Transverse colon (tissue), 4 donors: ENCODE measurements at regions not wholly inside any gene's neighbourhood (a gene's known extent, or its start where the extent isn't known, plus 50 kb on each side); places are given as distances from the start of the nearest gene placed in this dataset.

Experiments used
- DNase-seq: peaks from one replicate; pipeline ENCODE4 v3.0.0-alpha.2; 2019
- H3K27ac ChIP-seq, 4 donors: fragments of 200-600 bp; sonication (generic); 2 replicates each; pipeline ENCODE4 v1.5.1; 2016 to 2018; ENCODE audit warnings: inconsistent platforms in 4 of 4
- H3K27me3 ChIP-seq: fragments of 200-600 bp; sonication (generic); 2 replicates; pipeline ENCODE4 v1.5.1; 2017; ENCODE audit warnings: inconsistent platforms
- H3K36me3 ChIP-seq, 4 donors: fragments of 200-600 bp; sonication (generic); 2 replicates each; pipeline ENCODE4 v1.5.1; 2017 to 2019; ENCODE audit warnings: inconsistent platforms in 4 of 4
- H3K4me1 ChIP-seq, 4 donors: fragments of 200-600 bp; sonication (generic); 2 replicates each; pipeline ENCODE4 v1.5.1; 2017 to 2020; ENCODE audit warnings: inconsistent platforms in 4 of 4
- H3K4me3 ChIP-seq, 4 donors: fragments of 200-600 bp; sonication (generic); 1 replicate in 1 of 4; 2 replicates in 3 of 4; pipeline versions ENCODE4 v1.5.1 to v1.6.1; 2017 to 2019; ENCODE audit warnings: inconsistent platforms in 4 of 4
- H3K9me3 ChIP-seq, 2 donors: fragments of 200-600 bp; sonication (generic); 2 replicates each; pipeline ENCODE4 v1.5.1; 2017 to 2019; ENCODE audit warnings: inconsistent platforms in 2 of 2
- EP300 ChIP-seq: sonication (generic); formaldehyde crosslinking; IDR thresholded peaks from one replicate; pipeline ENCODE4 v1.6.1; 2017; ENCODE audit warnings: antibody characterized with exemption, low read depth
- POLR2A ChIP-seq: fragments of 450-650 bp; IDR thresholded peaks from one replicate; pipeline ENCODE4 v1.6.1; 2016; ENCODE audit warnings: antibody characterized with exemption, mild to moderate bottlenecking, moderate library complexity
- POLR2AphosphoS5 ChIP-seq, 3 donors: sonication (generic); formaldehyde crosslinking; IDR thresholded peaks; one replicate each; pipeline ENCODE4 v1.6.1; 2016; ENCODE audit warnings: antibody characterized with exemption in 3 of 3
- WGBS, 2 donors: methylation state at CpG; one replicate each; pipeline ENCODE4 v1.1.5; 2018; ENCODE audit warnings: low coverage in 1 of 2; 5-methylcytosine and 5-hydroxymethylcytosine counted together
- in situ Hi-C, 4 donors: fragments of 200-750 bp; cut with MboI; loops; one replicate each; pipeline versions ENCODE4 v1.15.0 to v1.15.1; 2017; ENCODE audit warnings: low sequenced_read_pairs in 3 of 4, low pct_ligation_motif_present in 1 of 4, low pct_unique_long_range_greater_than_20kb in 1 of 4
- intact Hi-C: fragments of 100-400 bp; cut with DNase I; formaldehyde crosslinking; loops from one replicate; pipeline ENCODE4 v1.15.1; 2023; ENCODE audit warnings: low total_unique reads
- TF ChIP-seq, protein P1 (sequence below), 5 experiments: fragments of 200-600 bp in 3 of 5; fragments of 450-650 bp in 2 of 5; sonication (generic) in 3 of 5; IDR thresholded peaks; 1 replicate in 2 of 5; 2 replicates in 3 of 5; pipeline ENCODE4 v1.5.1; 2016 to 2017; ENCODE audit warnings: antibody characterized with exemption in 5 of 5, inconsistent platforms in 3 of 5, mild to moderate bottlenecking in 2 of 5, moderate library complexity in 1 of 5

DNA sequence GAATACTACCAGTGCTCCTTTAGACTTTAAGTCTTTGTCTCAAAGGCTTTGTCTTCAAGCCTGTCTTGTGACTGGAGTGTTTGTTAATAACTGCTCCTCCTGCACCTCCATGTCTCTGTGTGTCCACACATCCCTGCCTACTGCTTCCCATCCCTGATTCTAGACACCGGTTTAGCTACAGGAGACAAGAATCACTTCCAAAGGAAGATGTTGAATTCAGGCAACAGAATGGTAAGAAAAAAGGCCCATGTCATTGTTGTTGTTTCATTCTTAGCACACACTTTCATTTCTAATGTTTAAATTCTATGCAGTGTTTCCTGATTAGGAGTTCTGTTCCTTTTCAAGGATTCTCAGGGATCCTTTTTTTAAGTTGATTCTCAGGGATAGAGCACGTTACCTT, 293.6 kb upstream of the STXBP5 start:
- in situ Hi-C loops: no loop called here
- Histone ChIP-seq H3K4me1 (peaks cover 0 to 21% (median 7%) of the 10 kb centered on the region in 4 donors), H3K9me3 (no peaks in the 10 kb centered on the region), H3K27me3 (no peaks in the 10 kb centered on the region), H3K4me3 (no peak overlapping the region), H3K27ac (no peak overlapping the region), H3K36me3 (no peaks in the 10 kb centered on the region)
- DNase-seq: no peak
- intact Hi-C loops: no loop called here
- TF ChIP-seq EP300: no peak
- TF ChIP-seq POLR2A: no peak
- no peak for TF ChIP-seq POLR2AphosphoS5 (IDR thresholded peaks at IDR 0.05)
- TF ChIP-seq, protein P1, sequence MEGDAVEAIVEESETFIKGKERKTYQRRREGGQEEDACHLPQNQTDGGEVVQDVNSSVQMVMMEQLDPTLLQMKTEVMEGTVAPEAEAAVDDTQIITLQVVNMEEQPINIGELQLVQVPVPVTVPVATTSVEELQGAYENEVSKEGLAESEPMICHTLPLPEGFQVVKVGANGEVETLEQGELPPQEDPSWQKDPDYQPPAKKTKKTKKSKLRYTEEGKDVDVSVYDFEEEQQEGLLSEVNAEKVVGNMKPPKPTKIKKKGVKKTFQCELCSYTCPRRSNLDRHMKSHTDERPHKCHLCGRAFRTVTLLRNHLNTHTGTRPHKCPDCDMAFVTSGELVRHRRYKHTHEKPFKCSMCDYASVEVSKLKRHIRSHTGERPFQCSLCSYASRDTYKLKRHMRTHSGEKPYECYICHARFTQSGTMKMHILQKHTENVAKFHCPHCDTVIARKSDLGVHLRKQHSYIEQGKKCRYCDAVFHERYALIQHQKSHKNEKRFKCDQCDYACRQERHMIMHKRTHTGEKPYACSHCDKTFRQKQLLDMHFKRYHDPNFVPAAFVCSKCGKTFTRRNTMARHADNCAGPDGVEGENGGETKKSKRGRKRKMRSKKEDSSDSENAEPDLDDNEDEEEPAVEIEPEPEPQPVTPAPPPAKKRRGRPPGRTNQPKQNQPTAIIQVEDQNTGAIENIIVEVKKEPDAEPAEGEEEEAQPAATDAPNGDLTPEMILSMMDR (IDR thresholded peaks at IDR 0.05): no peak
- WGBS, 2 donors: 90% methylated on average over 2 of the region's 2 CpGs

GRCh38 chr6:146911635-146912215, 292.5 kb upstream of the STXBP5 start:
- H3K4me1 ChIP-seq: peaks cover 0 to 21% (median 7%) of the 10 kb centered on the region in 4 donors
- DNase-seq: no peak
- H3K27ac ChIP-seq: no peak overlapping the region
- in situ Hi-C loops: no loop called here
- H3K4me3 ChIP-seq: no peak overlapping the region
- TF ChIP-seq EP300: no peak
- no peak for TF ChIP-seq POLR2AphosphoS5 (IDR thresholded peaks at IDR 0.05)
- TF ChIP-seq, protein P1 (IDR thresholded peaks at IDR 0.05): no peak
- TF ChIP-seq POLR2A: no peak
- no peaks in the 10 kb centered on the region for H3K9me3 ChIP-seq
- 87% methylated on average over 4 of the region's 4 CpGs; no CpG with 5 or more reads in 1 of the 2 donors for WGBS, 2 donors
- H3K36me3 ChIP-seq: no peaks in the 10 kb centered on the region
- H3K27me3 ChIP-seq: no peaks in the 10 kb centered on the region
- intact Hi-C loops: no loop called here

GRCh38 chr6:146912730-146913685, 291.2 kb upstream of the STXBP5 start:
- Histone ChIP-seq H3K9me3 (no peaks in the 10 kb centered on the region), H3K4me1 (peaks cover 0 to 21% (median 7%) of the 10 kb centered on the region in 4 donors), H3K27ac (peak overlapping the region; percentile 69 to 79 (median 76)), H3K4me3 (no peak overlapping the region), H3K27me3 (no peaks in the 10 kb centered on the region), H3K36me3 (no peaks in the 10 kb centered on the region)
- 68 to 72% methylated on average over 3 to 7 of the region's 7 CpGs for WGBS, 2 donors
- DNase-seq: no peak
- intact Hi-C loops: no loop called here
- TF ChIP-seq EP300 (no peak), POLR2A (no peak), POLR2AphosphoS5 (IDR thresholded peaks at IDR 0.05) (no peak)
- TF ChIP-seq, protein P1 (IDR thresholded peaks at IDR 0.05): no peak
- in situ Hi-C loops: no loop called here

DNA sequence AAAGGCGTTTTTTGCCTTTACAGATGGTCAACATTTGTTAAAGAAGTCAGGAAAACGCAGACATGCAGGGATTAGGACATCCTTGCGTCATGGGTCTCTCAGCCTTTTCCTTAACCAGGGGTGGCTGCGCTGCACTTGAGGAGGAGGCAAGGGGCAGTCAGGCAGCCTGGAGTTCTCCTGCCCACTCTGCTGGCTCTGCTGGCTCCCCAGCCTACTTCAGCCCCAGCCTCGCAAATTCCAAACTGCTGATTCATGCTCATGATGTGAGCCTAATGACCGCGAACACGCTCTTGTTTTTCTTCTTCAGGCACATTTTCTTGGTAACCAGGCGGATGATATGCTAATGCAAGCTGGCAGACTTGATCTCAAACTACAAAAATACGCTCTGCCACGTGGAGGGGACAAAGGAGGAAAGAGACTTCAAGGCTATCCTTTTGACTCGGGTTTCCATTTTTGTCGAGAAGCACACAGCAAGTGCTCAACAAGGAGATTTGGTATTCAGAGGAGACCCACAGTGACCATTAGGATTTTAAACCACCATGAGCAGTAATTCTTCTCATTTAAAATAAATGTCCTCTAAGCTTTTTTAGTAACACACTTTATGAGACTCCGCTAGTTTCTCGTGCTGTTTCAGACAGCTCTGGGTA, 290.3 kb upstream of the STXBP5 start:
- TF ChIP-seq POLR2AphosphoS5 (IDR thresholded peaks at IDR 0.05) (peak in 1 of 3 donors; percentile 59), POLR2A (no peak)
- no peaks in the 10 kb centered on the region for H3K27me3 ChIP-seq
- in situ Hi-C loops (no loop called here), intact Hi-C loops (no loop called here)
- WGBS, 2 donors: 52 to 58% methylated on average over 5 to 15 of the region's 15 CpGs
- H3K27ac ChIP-seq: peak overlapping the region; percentile 69 to 79 (median 76)
- peak; percentile 26 for DNase-seq
- H3K4me1 ChIP-seq: peaks cover 0 to 21% (median 7%) of the 10 kb centered on the region in 4 donors
- no peaks in the 10 kb centered on the region for H3K36me3 ChIP-seq
- no peaks in the 10 kb centered on the region for H3K9me3 ChIP-seq
- H3K4me3 ChIP-seq: peak overlapping the region in 2 of 4 donors; percentile 13 to 26
